Liver (tissue), 8 donors: ENCODE measurements at regions not wholly inside any gene's neighbourhood (a gene's known extent, or its start where the extent isn't known, plus 50 kb on each side); places are given as distances from the start of the nearest gene placed in this dataset.

Experiments used
- DNase-seq: peaks from one replicate; pipeline ENCODE4 v3.0.0-alpha.2; 2017; ENCODE audit warnings: low spot score
- H3K27ac ChIP-seq, 2 donors: one replicate each; pipeline ENCODE4 v1.7.0; 2013; ENCODE audit warnings: inconsistent platforms in 2 of 2, low read length in 2 of 2, control low read depth in 1 of 2, low read depth in 1 of 2, mild to moderate bottlenecking in 1 of 2
- H3K27me3 ChIP-seq, 4 donors: one replicate each; pipeline versions ENCODE4 v1.6.1 to v1.7.0; 2013; ENCODE audit warnings: low read length in 3 of 4, inconsistent platforms in 1 of 4, mild to moderate bottlenecking in 1 of 4, moderate library complexity in 1 of 4; ENCODE audit not compliant: control insufficient read depth in 4 of 4, insufficient read depth in 4 of 4
- H3K36me3 ChIP-seq, 4 donors: one replicate each; pipeline versions ENCODE4 v1.6.1 to v1.7.0; 2013; ENCODE audit warnings: low read length in 3 of 4, mild to moderate bottlenecking in 3 of 4, low read depth in 1 of 4, moderate library complexity in 1 of 4; ENCODE audit not compliant: control insufficient read depth in 4 of 4, insufficient read depth in 3 of 4
- H3K4me1 ChIP-seq, 4 donors: one replicate each; pipeline versions ENCODE4 v1.6.1 to v1.7.0; 2013; ENCODE audit warnings: low read length in 3 of 4, mild to moderate bottlenecking in 3 of 4, moderate library complexity in 1 of 4; ENCODE audit not compliant: control insufficient read depth in 4 of 4, insufficient read depth in 4 of 4
- H3K4me3 ChIP-seq, 3 donors: one replicate each; pipeline versions ENCODE4 v1.6.1 to v1.7.0; 2013; ENCODE audit warnings: low read length in 3 of 3, control low read depth in 1 of 3, low read depth in 1 of 3, mild to moderate bottlenecking in 1 of 3
- H3K9ac ChIP-seq, 2 donors: one replicate each; pipeline ENCODE4 v1.7.0; 2013; ENCODE audit warnings: low read length in 2 of 2, mild to moderate bottlenecking in 2 of 2, moderate library complexity in 2 of 2, control low read depth in 1 of 2, low read depth in 1 of 2
- H3K9me3 ChIP-seq, 4 donors: one replicate each; pipeline versions ENCODE4 v1.6.1 to v1.7.0; 2013; ENCODE audit warnings: low read length in 3 of 4; ENCODE audit not compliant: control insufficient read depth in 4 of 4
- FOXA1 ChIP-seq: IDR thresholded peaks from 2 replicates; pipeline ENCODE4 v1.6.1; 2016; ENCODE audit warnings: antibody characterized with exemption
- GABPA ChIP-seq, 2 donors: IDR thresholded peaks in 1 of 2; conservative IDR thresholded peaks in 1 of 2; 2 replicates each; pipeline ENCODE4 v1.6.1; 2016; ENCODE audit warnings: antibody characterized with exemption in 2 of 2, mild to moderate bottlenecking in 1 of 2, moderate library complexity in 1 of 2
- HNF4G ChIP-seq: IDR thresholded peaks from 2 replicates; pipeline ENCODE4 v1.6.1; 2016; ENCODE audit warnings: antibody characterized with exemption
- RAD21 ChIP-seq, 2 donors: IDR thresholded peaks; 2 replicates each; pipeline ENCODE4 v1.6.1; 2016; ENCODE audit warnings: antibody characterized with exemption in 2 of 2, mild to moderate bottlenecking in 2 of 2
- RXRA ChIP-seq, 2 donors: IDR thresholded peaks; 2 replicates each; pipeline ENCODE4 v1.6.1; 2017 to 2018; ENCODE audit warnings: antibody characterized with exemption in 2 of 2, mild to moderate bottlenecking in 1 of 2
- SP1 ChIP-seq: IDR thresholded peaks from 2 replicates; pipeline ENCODE4 v1.6.1; 2018; ENCODE audit warnings: antibody characterized with exemption, mild to moderate bottlenecking
- TAF1 ChIP-seq: conservative IDR thresholded peaks from 2 replicates; pipeline ENCODE4 v1.6.1; 2016; ENCODE audit warnings: antibody characterized with exemption, mild to moderate bottlenecking
- YY1 ChIP-seq: IDR thresholded peaks from 2 replicates; pipeline ENCODE4 v1.6.1; 2016; ENCODE audit warnings: antibody characterized with exemption, mild to moderate bottlenecking
- WGBS: extraction: QIAGEN DNeasy Blood & Tissue Kit; methylation state at CpG from one replicate; pipeline ENCODE4 v1.1.7; 2013; 5-methylcytosine and 5-hydroxymethylcytosine counted together
- TF ChIP-seq, protein P1 (sequence below): fragments of 150-350 bp; IDR thresholded peaks from 2 replicates; pipeline ENCODE4 v1.5.1; 2017; ENCODE audit warnings: improper control_type of control experiment, low read depth, low read length; ENCODE audit not compliant: missing input control
- TF ChIP-seq, protein P2 (sequence below): IDR thresholded peaks from 2 replicates; pipeline ENCODE4 v1.6.1; 2016; ENCODE audit warnings: antibody characterized with exemption
- TF ChIP-seq, protein P3 (sequence below): IDR thresholded peaks from 2 replicates; pipeline ENCODE4 v1.6.1; 2016; ENCODE audit warnings: antibody characterized with exemption, mild to moderate bottlenecking
- donor health status: healthy.
- donor health status: healthy.
- donor health status: healthy.
- donor health status: healthy.
- donor health status: healthy.

DNA sequence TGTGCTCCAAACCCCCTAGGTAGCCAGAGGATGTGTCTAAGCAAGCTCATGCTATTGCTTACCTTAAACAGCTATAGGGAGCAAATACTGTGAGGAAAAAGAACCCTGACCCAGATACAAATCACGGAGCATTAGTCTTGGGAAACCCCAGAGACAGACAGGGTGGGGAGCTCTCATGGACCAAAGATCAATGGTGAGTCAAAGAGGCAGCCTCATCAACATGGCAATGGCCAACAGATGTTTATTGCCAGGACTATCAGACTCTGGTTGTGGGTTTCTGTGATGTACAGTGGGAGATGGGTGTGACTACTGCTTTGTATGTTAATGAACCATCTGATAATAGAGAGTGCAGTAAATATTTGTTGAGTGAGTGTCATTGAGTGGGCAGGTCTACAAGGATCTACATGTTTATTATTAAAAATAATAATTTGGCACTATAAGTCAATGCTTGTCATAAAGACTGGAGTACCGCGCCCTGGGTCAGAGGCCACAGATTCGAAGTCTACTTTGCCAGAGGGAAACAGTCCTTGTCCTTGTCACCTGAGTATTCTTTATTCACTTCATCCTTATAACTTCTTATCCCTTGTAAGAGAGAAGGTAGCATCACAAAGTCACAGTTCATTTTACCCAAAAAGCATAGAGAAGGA is 56.5 kb upstream of the RAI14 start:
- no peaks in the 10 kb centered on the region for H3K36me3 ChIP-seq
- no peak overlapping the region for H3K27ac ChIP-seq
- TF ChIP-seq SP1 (no peak), RAD21 (IDR thresholded peaks at IDR 0.05) (no peak), TAF1 (no peak), GABPA (IDR thresholded peaks at IDR 0.05 in 1 of 2, conservative IDR thresholded peaks at IDR 0.05 in 1 of 2) (no peak), HNF4G (no peak), YY1 (no peak), FOXA1 (no peak)
- TF ChIP-seq, protein P1, sequence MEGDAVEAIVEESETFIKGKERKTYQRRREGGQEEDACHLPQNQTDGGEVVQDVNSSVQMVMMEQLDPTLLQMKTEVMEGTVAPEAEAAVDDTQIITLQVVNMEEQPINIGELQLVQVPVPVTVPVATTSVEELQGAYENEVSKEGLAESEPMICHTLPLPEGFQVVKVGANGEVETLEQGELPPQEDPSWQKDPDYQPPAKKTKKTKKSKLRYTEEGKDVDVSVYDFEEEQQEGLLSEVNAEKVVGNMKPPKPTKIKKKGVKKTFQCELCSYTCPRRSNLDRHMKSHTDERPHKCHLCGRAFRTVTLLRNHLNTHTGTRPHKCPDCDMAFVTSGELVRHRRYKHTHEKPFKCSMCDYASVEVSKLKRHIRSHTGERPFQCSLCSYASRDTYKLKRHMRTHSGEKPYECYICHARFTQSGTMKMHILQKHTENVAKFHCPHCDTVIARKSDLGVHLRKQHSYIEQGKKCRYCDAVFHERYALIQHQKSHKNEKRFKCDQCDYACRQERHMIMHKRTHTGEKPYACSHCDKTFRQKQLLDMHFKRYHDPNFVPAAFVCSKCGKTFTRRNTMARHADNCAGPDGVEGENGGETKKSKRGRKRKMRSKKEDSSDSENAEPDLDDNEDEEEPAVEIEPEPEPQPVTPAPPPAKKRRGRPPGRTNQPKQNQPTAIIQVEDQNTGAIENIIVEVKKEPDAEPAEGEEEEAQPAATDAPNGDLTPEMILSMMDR, result no peak
- TF ChIP-seq, protein P2, sequence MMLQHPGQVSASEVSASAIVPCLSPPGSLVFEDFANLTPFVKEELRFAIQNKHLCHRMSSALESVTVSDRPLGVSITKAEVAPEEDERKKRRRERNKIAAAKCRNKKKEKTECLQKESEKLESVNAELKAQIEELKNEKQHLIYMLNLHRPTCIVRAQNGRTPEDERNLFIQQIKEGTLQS, result no peak
- TF ChIP-seq, protein P3, sequence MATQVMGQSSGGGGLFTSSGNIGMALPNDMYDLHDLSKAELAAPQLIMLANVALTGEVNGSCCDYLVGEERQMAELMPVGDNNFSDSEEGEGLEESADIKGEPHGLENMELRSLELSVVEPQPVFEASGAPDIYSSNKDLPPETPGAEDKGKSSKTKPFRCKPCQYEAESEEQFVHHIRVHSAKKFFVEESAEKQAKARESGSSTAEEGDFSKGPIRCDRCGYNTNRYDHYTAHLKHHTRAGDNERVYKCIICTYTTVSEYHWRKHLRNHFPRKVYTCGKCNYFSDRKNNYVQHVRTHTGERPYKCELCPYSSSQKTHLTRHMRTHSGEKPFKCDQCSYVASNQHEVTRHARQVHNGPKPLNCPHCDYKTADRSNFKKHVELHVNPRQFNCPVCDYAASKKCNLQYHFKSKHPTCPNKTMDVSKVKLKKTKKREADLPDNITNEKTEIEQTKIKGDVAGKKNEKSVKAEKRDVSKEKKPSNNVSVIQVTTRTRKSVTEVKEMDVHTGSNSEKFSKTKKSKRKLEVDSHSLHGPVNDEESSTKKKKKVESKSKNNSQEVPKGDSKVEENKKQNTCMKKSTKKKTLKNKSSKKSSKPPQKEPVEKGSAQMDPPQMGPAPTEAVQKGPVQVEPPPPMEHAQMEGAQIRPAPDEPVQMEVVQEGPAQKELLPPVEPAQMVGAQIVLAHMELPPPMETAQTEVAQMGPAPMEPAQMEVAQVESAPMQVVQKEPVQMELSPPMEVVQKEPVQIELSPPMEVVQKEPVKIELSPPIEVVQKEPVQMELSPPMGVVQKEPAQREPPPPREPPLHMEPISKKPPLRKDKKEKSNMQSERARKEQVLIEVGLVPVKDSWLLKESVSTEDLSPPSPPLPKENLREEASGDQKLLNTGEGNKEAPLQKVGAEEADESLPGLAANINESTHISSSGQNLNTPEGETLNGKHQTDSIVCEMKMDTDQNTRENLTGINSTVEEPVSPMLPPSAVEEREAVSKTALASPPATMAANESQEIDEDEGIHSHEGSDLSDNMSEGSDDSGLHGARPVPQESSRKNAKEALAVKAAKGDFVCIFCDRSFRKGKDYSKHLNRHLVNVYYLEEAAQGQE, result no peak
- WGBS, result 85% methylated on average over 4 of the region's 4 CpGs
- DNase-seq, result no peak
- no peaks in the 10 kb centered on the region for H3K4me1 ChIP-seq
- no peak overlapping the region for H3K4me3 ChIP-seq
- H3K27me3 ChIP-seq, result no peaks in the 10 kb centered on the region
- H3K9ac ChIP-seq, result no peak overlapping the region
- no peaks in the 10 kb centered on the region for H3K9me3 ChIP-seq

DNA sequence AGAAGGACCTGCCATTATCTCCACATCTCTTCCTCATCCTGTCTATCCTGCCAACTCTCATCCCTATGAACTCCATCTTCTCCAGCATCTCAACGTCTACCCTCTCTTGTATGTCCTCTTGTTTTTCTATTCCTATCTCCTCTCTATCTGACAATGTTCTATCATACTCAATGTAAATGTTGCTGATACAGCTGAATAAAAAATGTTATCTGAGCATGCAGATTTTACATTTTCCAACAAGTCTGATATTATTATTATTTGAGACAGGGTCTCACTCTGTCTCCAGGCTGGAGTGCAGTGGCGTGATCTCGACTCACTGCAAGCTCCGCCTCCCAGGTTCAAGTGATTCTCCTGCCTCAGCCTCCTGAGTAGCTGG is 56.0 kb upstream of the RAI14 start:
- H3K4me3 ChIP-seq, result no peak overlapping the region
- TF ChIP-seq GABPA (IDR thresholded peaks at IDR 0.05 in 1 of 2, conservative IDR thresholded peaks at IDR 0.05 in 1 of 2), result no peak
- 94% methylated on average over 4 of the region's 4 CpGs for WGBS
- no peaks in the 10 kb centered on the region for H3K36me3 ChIP-seq
- no peaks in the 10 kb centered on the region for H3K9me3 ChIP-seq
- H3K9ac ChIP-seq, result no peak overlapping the region
- DNase-seq, result no peak
- H3K27ac ChIP-seq, result no peak overlapping the region
- no peaks in the 10 kb centered on the region for H3K27me3 ChIP-seq
- no peaks in the 10 kb centered on the region for H3K4me1 ChIP-seq

DNA sequence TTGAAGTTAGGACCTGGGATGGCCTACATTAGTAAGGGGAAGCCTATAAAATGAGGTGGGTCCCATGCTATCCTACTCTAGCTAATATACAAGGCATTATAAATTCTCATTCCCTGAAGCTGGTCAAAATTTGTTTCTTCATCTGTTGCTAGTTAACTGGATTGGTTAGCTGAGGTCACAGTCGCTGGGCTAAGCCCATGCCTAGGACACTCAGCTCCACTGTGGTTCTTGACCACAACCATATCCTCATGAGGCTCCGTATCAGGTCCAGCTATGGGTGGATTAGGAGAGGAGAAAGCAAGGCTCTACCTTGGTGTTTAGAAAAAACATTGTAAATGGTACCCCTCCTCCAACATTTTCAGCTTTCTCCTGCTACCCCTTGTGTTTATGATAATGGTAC is 52.8 kb upstream of the RAI14 start:
- H3K27ac ChIP-seq, result no peak overlapping the region
- H3K4me1 ChIP-seq, result no peaks in the 10 kb centered on the region
- no peak for DNase-seq
- 93% methylated on average over 2 of the region's 2 CpGs for WGBS
- H3K27me3 ChIP-seq, result no peaks in the 10 kb centered on the region
- TF ChIP-seq RXRA (IDR thresholded peaks at IDR 0.05), result no peak
- no peaks in the 10 kb centered on the region for H3K36me3 ChIP-seq
- H3K4me3 ChIP-seq, result no peak overlapping the region
- no peaks in the 10 kb centered on the region for H3K9me3 ChIP-seq
- H3K9ac ChIP-seq, result no peak overlapping the region
